ENCODE measurements at regions not wholly inside any gene's neighbourhood (a gene's known extent, or its start where the extent isn't known, plus 50 kb on each side); places are given as distances from the start of the nearest gene placed in this dataset.

GRCh38 chr22:27648074-27648473, 153.5 kb downstream of the MN1 start:
- H3K4me3 ChIP-seq (ENCODE audit: extremely low read depth in 1 of 4, insufficient read depth in 2 of 4, low read depth in 3 of 4, low read length in 4 of 4) = no peak overlapping the region
- H4K8ac ChIP-seq (ENCODE audit: extremely low read depth, insufficient read depth, low read length) = no peak overlapping the region
- peaks cover 0 to 5% (median 0%) of the 10 kb centered on the region in 4 experiments; a peak in 1 of 7 replicates for H3K27me3 ChIP-seq (replicated peaks in 1 of 4; ENCODE audit: control insufficient read depth in 3 of 4, extremely low read depth in 1 of 4, insufficient read depth in 3 of 4, low read length in 3 of 4)
- ChIA-PET POLR2A (ENCODE audit: partially characterized antibody) (interaction anchor here (1.1 kb wide), 1 partner anchor 10 kb away, joined by 3 read pairs; no protein-coding TSS in a partner anchor), CTCF (ENCODE audit: partially characterized antibody) (interaction anchor here (0.7 to 1.1 kb wide), 2 partner anchors 22 to 268 kb away, joined by 3 to 4 read pairs; no protein-coding TSS in a partner anchor)
- H2BK120ac ChIP-seq (replicated peaks; ENCODE audit: low read depth, low read length) = no peak overlapping the region
- no peak overlapping the region for H2BK20ac ChIP-seq (ENCODE audit: low read length)
- H3K79me2 ChIP-seq (ENCODE audit: control insufficient read depth in 1 of 2, insufficient read depth in 2 of 2, low read length in 2 of 2) = no peaks in the 10 kb centered on the region
- no peak overlapping the region for H2BK12ac ChIP-seq (ENCODE audit: low read depth, low read length)
- no peak overlapping the region for H2BK5ac ChIP-seq (ENCODE audit: low read depth, low read length)
- H3K9me3 ChIP-seq (ENCODE audit: insufficient read depth in 2 of 2, low read depth in 1 of 2, low read length in 1 of 2) = no peaks in the 10 kb centered on the region
- H3K27ac ChIP-seq (ENCODE audit: low read depth, low read length) = no peak overlapping the region
- H3K4ac ChIP-seq (replicated peaks; ENCODE audit: insufficient read length, low read depth, low read length) = no peak overlapping the region
- no peaks in the 10 kb centered on the region; a peak in 1 of 7 replicates for H3K4me1 ChIP-seq (replicated peaks in 1 of 4; ENCODE audit: control insufficient read depth in 3 of 4, insufficient read depth in 4 of 4, low read length in 3 of 4)
- H3K14ac ChIP-seq (ENCODE audit: insufficient read length) = no peak overlapping the region
- no peaks in the 10 kb centered on the region for H3K36me3 ChIP-seq (ENCODE audit: control insufficient read depth in 2 of 4, insufficient read depth in 4 of 4, low read length in 3 of 4)
- H2AK5ac ChIP-seq (ENCODE audit: low read depth, low read length) = no peak overlapping the region
- DNase-seq (ENCODE audit: low read depth in 1 of 2, low spot score in 2 of 2) = no peak
- no peak overlapping the region for H4K5ac ChIP-seq (ENCODE audit: insufficient read length, low read depth, low read length)
- H4K91ac ChIP-seq (replicated peaks; ENCODE audit: insufficient read length, low read length) = peak overlapping the region; percentile 54
- no peaks in the 10 kb centered on the region for H4K20me1 ChIP-seq (replicated peaks in 1 of 2; ENCODE audit: control insufficient read depth in 1 of 2, insufficient read depth in 2 of 2, low read length in 2 of 2)
- no peak for FAIRE-seq
- no peak overlapping the region for H3K18ac ChIP-seq (ENCODE audit: extremely low read depth, low read length)
- WGBS, 2 experiments (ENCODE audit: extremely low coverage in 1 of 2, insufficient coverage in 1 of 2, insufficient read length in 1 of 2, insufficient replicate concordance in 2 of 2, low coverage in 1 of 2, low lambda C conversion rate in 2 of 2, missing lambda C conversion rate in 1 of 2) = 92% methylated on average over 3 of the region's 3 CpGs; no CpG with 5 or more reads in 1 of the 2 experiments
- no peak overlapping the region for H2BK15ac ChIP-seq (ENCODE audit: low read length)
- no peak overlapping the region for H3K56ac ChIP-seq (replicated peaks; ENCODE audit: insufficient read length, low read depth, low read length)
- H3K23ac ChIP-seq (ENCODE audit: insufficient read length) = no peak overlapping the region
- no peak overlapping the region for H3K9ac ChIP-seq (replicated peaks in 1 of 4; ENCODE audit: extremely low read depth in 1 of 4, low read depth in 3 of 4, low read length in 3 of 4)
- no peak overlapping the region for H2AFZ ChIP-seq (ENCODE audit: low read length)
- no peak overlapping the region for H3K4me2 ChIP-seq (ENCODE audit: insufficient read depth in 1 of 2, low read depth in 2 of 2, low read length in 2 of 2)
- H3K23me2 ChIP-seq (ENCODE audit: low read depth, low read length) = peaks cover 7% of the 10 kb centered on the region; the same call in 1 of the 2 replicates
- H3K79me1 ChIP-seq (ENCODE audit: low read depth, low read length) = no peaks in the 10 kb centered on the region
- TF ChIP-seq SIN3A (conservative IDR thresholded peaks at IDR 0.05 in 1 of 2, IDR thresholded peaks at IDR 0.05 in 1 of 2; ENCODE audit: low read depth in 1 of 2, low read length in 2 of 2) (no peak), GTF2F1 (IDR thresholded peaks at IDR 0.05; ENCODE audit: borderline replicate concordance, low read depth, low read length) (no peak), EP300 (IDR thresholded peaks at IDR 0.05; ENCODE audit: borderline replicate concordance in 1 of 2, low read depth in 2 of 2, low read length in 2 of 2) (no peak), CHD1 (IDR thresholded peaks at IDR 0.05; ENCODE audit: low read depth, low read length) (no peak), ZNF274 (IDR thresholded peaks at IDR 0.05; ENCODE audit: borderline replicate concordance, extremely low read depth, low read length) (no peak), SIRT6 (IDR thresholded peaks at IDR 0.05; ENCODE audit: low read length) (no peak), BRCA1 (IDR thresholded peaks at IDR 0.05; ENCODE audit: low read depth, low read length) (no peak), GABPA (IDR thresholded peaks at IDR 0.05; ENCODE audit: borderline replicate concordance, insufficient read depth, low read length) (no peak), SP2 (IDR thresholded peaks at IDR 0.05; ENCODE audit: low read length) (no peak), RBBP5 (IDR thresholded peaks at IDR 0.05; ENCODE audit: borderline replicate concordance, low read depth, low read length) (no peak), HDAC2 (IDR thresholded peaks at IDR 0.05; ENCODE audit: borderline replicate concordance in 1 of 2, low read depth in 2 of 2, low read length in 2 of 2) (no peak), TEAD4 (IDR thresholded peaks at IDR 0.05; ENCODE audit: low read depth, low read length) (no peak)
- TF ChIP-seq, protein P1, sequence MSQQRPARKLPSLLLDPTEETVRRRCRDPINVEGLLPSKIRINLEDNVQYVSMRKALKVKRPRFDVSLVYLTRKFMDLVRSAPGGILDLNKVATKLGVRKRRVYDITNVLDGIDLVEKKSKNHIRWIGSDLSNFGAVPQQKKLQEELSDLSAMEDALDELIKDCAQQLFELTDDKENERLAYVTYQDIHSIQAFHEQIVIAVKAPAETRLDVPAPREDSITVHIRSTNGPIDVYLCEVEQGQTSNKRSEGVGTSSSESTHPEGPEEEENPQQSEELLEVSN (IDR thresholded peaks at IDR 0.05) = no peak

Data from H1 (cell line).